ENCODE measurements at regions not wholly inside any gene's neighbourhood (a gene's known extent, or its start where the extent isn't known, plus 50 kb on each side); places are given as distances from the start of the nearest gene placed in this dataset.
"Not testable (repeated sequence)": the region's sequence is repeated elsewhere in the genome, so short reads cannot be mapped to it uniquely, and the experiment has no call there.

GRCh38 chr11:39641751-39642150, 1817.7 kb downstream of the LRRC4C start:
- no peak overlapping the region for H3K4me3 Mint-ChIP-seq
- peaks cover 8 to 50% (median 18%) of the 10 kb centered on the region in 9 donors for H3K9me3 Mint-ChIP-seq
- H3K36me3 Mint-ChIP-seq: peaks cover 0 to 9% (median 0%) of the 10 kb centered on the region in 3 donors
- ATAC-seq: no peak
- H3K4me1 Mint-ChIP-seq: no peaks in the 10 kb centered on the region
- no peaks in the 10 kb centered on the region for H3K27me3 Mint-ChIP-seq
- no peak for DNase-seq
- POLR2A ChIA-PET: no interaction called here
- H3K27ac Mint-ChIP-seq: no peak overlapping the region

GRCh38 chr11:39630365-39630764, 1829.1 kb downstream of the LRRC4C start:
- ATAC-seq (no peak), DNase-seq (no peak)
- H3K4me1 Mint-ChIP-seq: no peaks in the 10 kb centered on the region
- no peaks in the 10 kb centered on the region for H3K27me3 Mint-ChIP-seq
- POLR2A ChIA-PET: no interaction called here
- H3K27ac Mint-ChIP-seq: no peak overlapping the region
- H3K9me3 Mint-ChIP-seq: peaks cover 0 to 28% (median 7%) of the 10 kb centered on the region in 9 donors
- peaks cover 0 to 4% (median 0%) of the 10 kb centered on the region in 3 donors for H3K36me3 Mint-ChIP-seq
- no peak overlapping the region for H3K4me3 Mint-ChIP-seq

- POLR2A ChIA-PET: no interaction called here
- no peaks in the 10 kb centered on the region for H3K4me1 Mint-ChIP-seq
- ATAC-seq: no peak
- no peaks in the 10 kb centered on the region for H3K27me3 Mint-ChIP-seq
- no peak overlapping the region for H3K4me3 Mint-ChIP-seq
- DNase-seq: no peak
- H3K36me3 Mint-ChIP-seq: peaks cover 0 to 4% (median 0%) of the 10 kb centered on the region in 3 donors
- H3K9me3 Mint-ChIP-seq: peaks cover 0 to 31% (median 4%) of the 10 kb centered on the region in 9 donors
- H3K27ac Mint-ChIP-seq: no peak overlapping the region
Measured at GRCh38 chr11:39628311-39628710, 1831.1 kb downstream of the LRRC4C start.

- H3K27ac Mint-ChIP-seq, H3K27me3 Mint-ChIP-seq, H3K4me3 Mint-ChIP-seq, DNase-seq, H3K36me3 Mint-ChIP-seq, H3K4me1 Mint-ChIP-seq, ATAC-seq, POLR2A ChIA-PET: not testable (repeated sequence)
- H3K9me3 Mint-ChIP-seq: peaks cover 0 to 18% (median 5%) of the 10 kb centered on the region in 9 donors
Measured at GRCh38 chr11:39620309-39620708, 1839.1 kb downstream of the LRRC4C start.

- H3K9me3 Mint-ChIP-seq: peaks cover 0 to 24% (median 6%) of the 10 kb centered on the region in 9 donors
- no peak overlapping the region for H3K27ac Mint-ChIP-seq
- H3K36me3 Mint-ChIP-seq: peaks cover 0 to 6% (median 0%) of the 10 kb centered on the region in 3 donors
- H3K27me3 Mint-ChIP-seq: no peaks in the 10 kb centered on the region
- H3K4me3 Mint-ChIP-seq: no peak overlapping the region
- no peaks in the 10 kb centered on the region for H3K4me1 Mint-ChIP-seq
- no peak for DNase-seq
- no peak for ATAC-seq
- POLR2A ChIA-PET: no interaction called here
Measured at GRCh38 chr11:39617971-39618370, 1841.5 kb downstream of the LRRC4C start.

GRCh38 chr11:39589391-39589790, 1870.1 kb downstream of the LRRC4C start:
- Mint-ChIP-seq H3K27ac (no peak overlapping the region), H3K4me1 (no peaks in the 10 kb centered on the region), H3K27me3 (no peaks in the 10 kb centered on the region), H3K9me3 (peaks cover 0 to 15% (median 4%) of the 10 kb centered on the region in 9 donors), H3K36me3 (no peaks in the 10 kb centered on the region), H3K4me3 (no peak overlapping the region)
- POLR2A ChIA-PET: no interaction called here
- DNase-seq (no peak), ATAC-seq (no peak)

- Mint-ChIP-seq H3K27me3 (no peaks in the 10 kb centered on the region), H3K4me1 (no peaks in the 10 kb centered on the region), H3K36me3 (no peaks in the 10 kb centered on the region), H3K9me3 (peaks cover 3 to 24% (median 10%) of the 10 kb centered on the region in 9 donors), H3K27ac (no peak overlapping the region), H3K4me3 (no peak overlapping the region)
- DNase-seq (no peak), ATAC-seq (no peak)
- POLR2A ChIA-PET: no interaction called here
Measured at GRCh38 chr11:39586036-39586435, 1873.4 kb downstream of the LRRC4C start.

- H3K9me3 Mint-ChIP-seq: peaks cover 0 to 20% (median 7%) of the 10 kb centered on the region in 9 donors
- DNase-seq (no peak), ATAC-seq (no peak)
- no peaks in the 10 kb centered on the region for H3K27me3 Mint-ChIP-seq
- no peak overlapping the region for H3K4me3 Mint-ChIP-seq
- no peak overlapping the region for H3K27ac Mint-ChIP-seq
- POLR2A ChIA-PET: no interaction called here
- H3K4me1 Mint-ChIP-seq: no peaks in the 10 kb centered on the region
- no peaks in the 10 kb centered on the region for H3K36me3 Mint-ChIP-seq
Measured at GRCh38 chr11:39571081-39571480, 1888.4 kb downstream of the LRRC4C start.

GRCh38 chr11:39570526-39570925, 1888.9 kb downstream of the LRRC4C start:
- POLR2A ChIA-PET: no interaction called here
- Mint-ChIP-seq H3K4me1 (no peaks in the 10 kb centered on the region), H3K36me3 (no peaks in the 10 kb centered on the region), H3K4me3 (no peak overlapping the region), H3K9me3 (peaks cover 0 to 20% (median 7%) of the 10 kb centered on the region in 9 donors), H3K27me3 (no peaks in the 10 kb centered on the region), H3K27ac (no peak overlapping the region)
- no peak for ATAC-seq
- no peak for DNase-seq

GRCh38 chr11:39569789-39570188, 1889.7 kb downstream of the LRRC4C start:
- Mint-ChIP-seq H3K4me3 (no peak overlapping the region), H3K27ac (no peak overlapping the region), H3K9me3 (peaks cover 0 to 28% (median 9%) of the 10 kb centered on the region in 9 donors), H3K27me3 (no peaks in the 10 kb centered on the region), H3K36me3 (no peaks in the 10 kb centered on the region), H3K4me1 (no peaks in the 10 kb centered on the region)
- DNase-seq: no peak
- POLR2A ChIA-PET: no interaction called here
- ATAC-seq: no peak

- no peak for DNase-seq
- H3K36me3 Mint-ChIP-seq: peaks cover 0 to 6% (median 0%) of the 10 kb centered on the region in 3 donors
- peaks cover 14 to 54% (median 30%) of the 10 kb centered on the region in 9 donors for H3K9me3 Mint-ChIP-seq
- no peak overlapping the region for H3K27ac Mint-ChIP-seq
- POLR2A ChIA-PET: no interaction called here
- H3K4me3 Mint-ChIP-seq: no peak overlapping the region
- no peaks in the 10 kb centered on the region for H3K4me1 Mint-ChIP-seq
- ATAC-seq: no peak
- H3K27me3 Mint-ChIP-seq: no peaks in the 10 kb centered on the region
Measured at GRCh38 chr11:39542460-39542859, 1917.0 kb downstream of the LRRC4C start.

- POLR2A ChIA-PET: no interaction called here
- peaks cover 0 to 6% (median 0%) of the 10 kb centered on the region in 3 donors for H3K36me3 Mint-ChIP-seq
- no peaks in the 10 kb centered on the region for H3K4me1 Mint-ChIP-seq
- no peak overlapping the region for H3K4me3 Mint-ChIP-seq
- no peak for ATAC-seq
- H3K9me3 Mint-ChIP-seq: peaks cover 16 to 54% (median 30%) of the 10 kb centered on the region in 9 donors
- no peaks in the 10 kb centered on the region for H3K27me3 Mint-ChIP-seq
- DNase-seq: no peak
- H3K27ac Mint-ChIP-seq: no peak overlapping the region
Measured at GRCh38 chr11:39541945-39542351, 1917.5 kb downstream of the LRRC4C start.

- POLR2A ChIA-PET, H3K36me3 Mint-ChIP-seq, H3K27ac Mint-ChIP-seq, DNase-seq, H3K4me3 Mint-ChIP-seq, H3K4me1 Mint-ChIP-seq, ATAC-seq, H3K27me3 Mint-ChIP-seq: not testable (repeated sequence)
- peaks cover 19 to 73% (median 33%) of the 10 kb centered on the region in 9 donors for H3K9me3 Mint-ChIP-seq
Measured at GRCh38 chr11:39536323-39536722, 1923.1 kb downstream of the LRRC4C start.
